Stomach (tissue), 8 donors: ENCODE measurements at regions not wholly inside any gene's neighbourhood (a gene's known extent, or its start where the extent isn't known, plus 50 kb on each side); places are given as distances from the start of the nearest gene placed in this dataset.

Experiments
- DNase-seq, 2 donors: peaks; one replicate each; pipeline versions ENCODE4 v3.0.0 to v3.0.0-alpha.2; 2013 to 2019
- H3K27ac ChIP-seq, 5 donors: fragments of 200-600 bp in 4 of 5; sonication (generic) in 4 of 5; one replicate each; pipeline ENCODE4 v1.5.1; 2013 to 2019; ENCODE audit warnings: mild to moderate bottlenecking in 1 of 5, moderate library complexity in 1 of 5
- H3K27me3 ChIP-seq, 3 donors: fragments of 200-600 bp; sonication (generic); one replicate each; pipeline ENCODE4 v1.5.1; 2017 to 2019; ENCODE audit warnings: mixed run types in 1 of 3
- H3K36me3 ChIP-seq, 4 donors: fragments of 200-600 bp; sonication (generic); 1 replicate in 3 of 4; 2 replicates in 1 of 4; pipeline ENCODE4 v1.5.1; 2016 to 2019
- H3K4me1 ChIP-seq, 4 donors: fragments of 200-600 bp; sonication (generic); one replicate each; pipeline ENCODE4 v1.5.1; 2016 to 2019
- H3K4me3 ChIP-seq, 4 donors: fragments of 200-600 bp; sonication (generic) in 3 of 4; one replicate each; pipeline ENCODE4 v1.5.1; 2016 to 2019; ENCODE audit warnings: mild to moderate bottlenecking in 1 of 4
- H3K9me3 ChIP-seq, 4 donors: fragments of 200-600 bp; sonication (generic); one replicate each; pipeline ENCODE4 v1.5.1; 2016 to 2019
- EP300 ChIP-seq: sonication (generic); formaldehyde crosslinking; IDR thresholded peaks from one replicate; pipeline ENCODE4 v1.6.1; 2017; ENCODE audit warnings: antibody characterized with exemption
- POLR2A ChIP-seq, 4 donors: fragments of 450-650 bp; IDR thresholded peaks; one replicate each; pipeline ENCODE4 v1.6.1; 2016; ENCODE audit warnings: antibody characterized with exemption in 4 of 4, control low read depth in 2 of 4, mild to moderate bottlenecking in 1 of 4, moderate library complexity in 1 of 4
- POLR2AphosphoS5 ChIP-seq, 3 donors: sonication (generic); formaldehyde crosslinking; IDR thresholded peaks; one replicate each; pipeline ENCODE4 v1.6.1; 2016; ENCODE audit warnings: antibody characterized with exemption in 3 of 3
- WGBS, 5 donors: extraction: QIAGEN DNeasy Blood & Tissue Kit in 3 of 5; methylation state at CpG; one replicate each; pipeline versions ENCODE4 v1.1.5 to v1.1.7; 2013 to 2018; 5-methylcytosine and 5-hydroxymethylcytosine counted together
- intact Hi-C: fragments of 100-400 bp; cut with DNase I; formaldehyde crosslinking; loops from one replicate; pipeline ENCODE4 v1.15.1; 2023; ENCODE audit warnings: low total_unique reads
- TF ChIP-seq, protein P1 (sequence below), 7 experiments: fragments of 450-650 bp in 4 of 7; fragments of 200-600 bp in 3 of 7; sonication (generic) in 3 of 7; IDR thresholded peaks; one replicate each; pipeline ENCODE4 v1.5.1; 2016 to 2019; ENCODE audit warnings: antibody characterized with exemption in 7 of 7, control low read depth in 2 of 7, mild to moderate bottlenecking in 1 of 7
- donor health status: healthy with polysubstance abuse.
- donor health status: Bipolar disorder and iron deficiency.
- donor health status: healthy.

DNA sequence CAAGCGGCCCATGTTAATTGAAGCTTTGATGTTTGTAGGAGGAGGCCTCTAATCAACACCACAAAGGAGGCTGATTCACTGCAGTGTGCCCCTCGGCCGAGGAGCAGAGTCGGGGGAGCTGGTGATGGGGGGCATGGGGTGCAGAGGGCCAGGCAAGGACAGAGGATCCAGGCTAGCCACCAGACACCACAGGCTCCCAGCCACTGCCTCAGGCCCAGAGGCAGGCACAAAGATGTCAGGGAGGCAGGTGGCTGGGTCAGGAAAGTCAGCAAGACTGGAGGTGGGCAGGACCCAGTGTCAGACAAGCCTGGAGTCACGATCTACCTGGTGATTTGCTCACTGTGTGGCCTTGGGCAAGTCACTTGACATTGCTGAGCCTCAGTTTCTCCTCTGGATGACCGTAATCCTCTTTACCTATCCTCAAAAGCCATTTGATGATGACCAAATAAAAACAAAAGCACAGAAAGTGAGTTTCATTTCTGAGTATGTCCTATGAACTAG lies 121.0 kb downstream of the BUD13 start:
- Histone ChIP-seq H3K27me3 (peaks cover 0 to 22% (median 5%) of the 10 kb centered on the region in 3 donors), H3K36me3 (no peaks in the 10 kb centered on the region), H3K4me1 (no peaks in the 10 kb centered on the region), H3K27ac (no peak overlapping the region), H3K4me3 (no peak overlapping the region), H3K9me3 (peaks cover 0 to 16% (median 14%) of the 10 kb centered on the region in 4 donors)
- intact Hi-C loops: no loop called here
- WGBS, 5 donors: 34 to 53% (median 41%) methylated on average over 5 to 6 of the region's 6 CpGs
- TF ChIP-seq, protein P1, sequence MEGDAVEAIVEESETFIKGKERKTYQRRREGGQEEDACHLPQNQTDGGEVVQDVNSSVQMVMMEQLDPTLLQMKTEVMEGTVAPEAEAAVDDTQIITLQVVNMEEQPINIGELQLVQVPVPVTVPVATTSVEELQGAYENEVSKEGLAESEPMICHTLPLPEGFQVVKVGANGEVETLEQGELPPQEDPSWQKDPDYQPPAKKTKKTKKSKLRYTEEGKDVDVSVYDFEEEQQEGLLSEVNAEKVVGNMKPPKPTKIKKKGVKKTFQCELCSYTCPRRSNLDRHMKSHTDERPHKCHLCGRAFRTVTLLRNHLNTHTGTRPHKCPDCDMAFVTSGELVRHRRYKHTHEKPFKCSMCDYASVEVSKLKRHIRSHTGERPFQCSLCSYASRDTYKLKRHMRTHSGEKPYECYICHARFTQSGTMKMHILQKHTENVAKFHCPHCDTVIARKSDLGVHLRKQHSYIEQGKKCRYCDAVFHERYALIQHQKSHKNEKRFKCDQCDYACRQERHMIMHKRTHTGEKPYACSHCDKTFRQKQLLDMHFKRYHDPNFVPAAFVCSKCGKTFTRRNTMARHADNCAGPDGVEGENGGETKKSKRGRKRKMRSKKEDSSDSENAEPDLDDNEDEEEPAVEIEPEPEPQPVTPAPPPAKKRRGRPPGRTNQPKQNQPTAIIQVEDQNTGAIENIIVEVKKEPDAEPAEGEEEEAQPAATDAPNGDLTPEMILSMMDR (IDR thresholded peaks at IDR 0.05): no peak
- TF ChIP-seq POLR2A (IDR thresholded peaks at IDR 0.05) (no peak), POLR2AphosphoS5 (IDR thresholded peaks at IDR 0.05) (no peak)
- no peak for DNase-seq

DNA sequence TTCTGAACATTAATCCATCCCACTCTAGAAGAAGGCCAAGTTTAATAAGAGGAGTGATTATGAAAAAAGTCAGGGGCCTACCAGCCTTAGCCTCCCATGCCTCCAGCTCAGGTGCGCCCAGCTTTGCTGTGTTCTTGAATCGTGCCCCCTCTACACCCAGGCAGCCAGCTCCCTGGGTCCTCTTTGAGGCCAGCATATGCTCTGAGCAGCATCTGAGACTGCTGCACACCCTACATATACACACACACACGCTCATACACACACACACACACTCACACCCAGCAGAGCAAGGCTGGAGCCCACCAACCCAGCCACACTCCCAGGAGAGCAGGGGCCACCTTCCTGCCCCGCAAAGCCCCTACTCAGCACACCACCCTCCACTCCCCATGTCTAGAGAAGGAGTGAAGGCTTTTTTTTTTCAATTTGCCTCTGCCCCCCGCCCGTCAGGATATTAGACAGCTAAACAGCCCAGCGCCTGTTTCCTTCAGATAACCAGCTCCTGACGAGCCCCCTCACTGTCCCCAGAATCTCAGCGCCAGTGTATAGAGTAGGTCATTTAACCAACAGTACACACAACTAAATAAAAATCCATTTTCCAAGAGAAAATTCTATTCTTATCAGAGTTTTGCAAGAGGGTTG lies 121.6 kb downstream of the BUD13 start:
- H3K4me3 ChIP-seq: no peak overlapping the region
- no peak overlapping the region for H3K27ac ChIP-seq
- H3K4me1 ChIP-seq: no peaks in the 10 kb centered on the region
- TF ChIP-seq POLR2A (IDR thresholded peaks at IDR 0.05) (no peak), EP300 (no peak), POLR2AphosphoS5 (IDR thresholded peaks at IDR 0.05) (no peak)
- TF ChIP-seq, protein P1 (IDR thresholded peaks at IDR 0.05): no peak
- H3K9me3 ChIP-seq: peaks cover 0 to 16% (median 15%) of the 10 kb centered on the region in 4 donors
- intact Hi-C loops: no loop called here
- H3K36me3 ChIP-seq: no peaks in the 10 kb centered on the region
- 53 to 71% (median 66%) methylated on average over 9 of the region's 9 CpGs for WGBS, 5 donors
- no peak for DNase-seq
- H3K27me3 ChIP-seq: peaks cover 0 to 22% (median 5%) of the 10 kb centered on the region in 3 donors

DNA sequence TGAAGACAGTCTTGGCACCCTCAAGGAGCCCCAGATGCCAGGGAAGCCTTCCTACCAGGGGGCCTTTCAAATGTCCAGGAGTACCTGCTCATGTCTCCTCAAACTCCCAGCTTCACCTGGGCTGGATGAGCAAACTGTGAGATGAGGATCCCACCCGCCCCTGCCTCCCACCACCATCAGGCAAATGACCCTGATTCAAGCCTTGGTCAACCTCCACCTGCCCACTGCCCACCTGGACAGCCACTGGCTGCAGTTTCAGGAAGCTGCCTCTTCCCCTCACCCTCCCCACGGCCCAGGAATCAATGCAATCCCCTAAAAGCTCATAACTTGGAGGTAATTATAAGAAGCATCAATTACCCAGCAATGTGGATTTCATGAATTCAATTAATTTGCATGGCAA lies 122.7 kb downstream of the BUD13 start:
- WGBS, 5 donors: 46 to 66% (median 56%) methylated on average over 2 of the region's 2 CpGs
- no peak overlapping the region for H3K27ac ChIP-seq
- TF ChIP-seq POLR2A (IDR thresholded peaks at IDR 0.05): no peak
- no peak for TF ChIP-seq POLR2AphosphoS5 (IDR thresholded peaks at IDR 0.05)
- no peak for TF ChIP-seq EP300
- TF ChIP-seq, protein P1 (IDR thresholded peaks at IDR 0.05): no peak
- DNase-seq: no peak
- no peaks in the 10 kb centered on the region for H3K4me1 ChIP-seq
- H3K27me3 ChIP-seq: peaks cover 0 to 18% (median 5%) of the 10 kb centered on the region in 3 donors
- peaks cover 0 to 15% (median 13%) of the 10 kb centered on the region in 4 donors for H3K9me3 ChIP-seq
- H3K36me3 ChIP-seq: no peaks in the 10 kb centered on the region
- intact Hi-C loops: no loop called here
- no peak overlapping the region for H3K4me3 ChIP-seq

DNA sequence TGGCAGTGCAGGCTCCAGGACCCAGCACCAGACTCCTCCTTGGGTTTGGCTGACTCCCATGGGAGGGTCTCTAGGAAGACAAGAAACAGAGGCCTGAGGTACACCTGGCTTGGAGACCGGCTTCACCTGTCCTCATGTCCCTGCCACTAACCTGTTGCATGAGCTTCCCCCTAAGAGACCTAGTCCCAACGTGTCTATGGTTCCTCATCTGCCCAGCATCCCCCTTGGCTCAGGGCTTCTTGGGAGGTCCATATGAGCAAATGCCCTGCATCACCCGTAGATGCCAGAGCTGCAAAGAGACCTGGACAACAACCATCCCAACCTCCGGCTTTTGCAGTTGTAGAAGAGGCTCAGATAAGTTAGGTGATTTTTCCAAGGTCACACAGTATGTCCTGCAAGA lies 123.5 kb downstream of the BUD13 start:
- intact Hi-C loops: no loop called here
- H3K4me1 ChIP-seq: no peaks in the 10 kb centered on the region
- 75 to 87% (median 79%) methylated on average over 4 of the region's 4 CpGs for WGBS, 5 donors

More for the DNA sequence above, 123.5 kb downstream of the BUD13 start:
- H3K9me3 ChIP-seq: peaks cover 0 to 8% (median 5%) of the 10 kb centered on the region in 4 donors
- H3K4me3 ChIP-seq: no peak overlapping the region
- no peaks in the 10 kb centered on the region for H3K36me3 ChIP-seq
- H3K27ac ChIP-seq: no peak overlapping the region
- no peak for DNase-seq
- TF ChIP-seq EP300 (no peak), POLR2A (IDR thresholded peaks at IDR 0.05) (no peak), POLR2AphosphoS5 (IDR thresholded peaks at IDR 0.05) (no peak)
- TF ChIP-seq, protein P1 (IDR thresholded peaks at IDR 0.05): no peak
- peaks cover 0 to 25% (median 5%) of the 10 kb centered on the region in 3 donors for H3K27me3 ChIP-seq
